ENCODE measurements at regions not wholly inside any gene's neighbourhood (a gene's known extent, or its start where the extent isn't known, plus 50 kb on each side); places are given as distances from the start of the nearest gene placed in this dataset.

DNA sequence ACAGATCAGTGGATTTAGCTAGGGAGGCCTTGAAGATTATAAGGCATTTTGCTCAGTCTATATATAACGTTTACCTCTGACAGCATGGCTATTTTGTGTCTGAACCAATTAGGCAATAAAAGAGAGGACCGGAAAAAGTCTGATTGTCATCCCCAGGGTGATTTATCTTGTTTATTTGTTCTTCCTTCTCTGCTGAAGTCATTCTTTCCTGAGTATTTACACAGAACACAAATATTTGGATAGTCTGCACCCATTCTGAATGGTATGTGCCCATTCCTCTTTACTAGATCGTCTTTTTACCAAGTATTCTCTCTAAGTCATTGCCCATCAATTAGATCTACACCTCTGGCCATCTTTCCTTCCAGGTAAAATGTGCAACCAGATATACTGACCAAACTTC lies 1602.9 kb downstream of the KCNT2 start:
- TF ChIP-seq, protein P1, sequence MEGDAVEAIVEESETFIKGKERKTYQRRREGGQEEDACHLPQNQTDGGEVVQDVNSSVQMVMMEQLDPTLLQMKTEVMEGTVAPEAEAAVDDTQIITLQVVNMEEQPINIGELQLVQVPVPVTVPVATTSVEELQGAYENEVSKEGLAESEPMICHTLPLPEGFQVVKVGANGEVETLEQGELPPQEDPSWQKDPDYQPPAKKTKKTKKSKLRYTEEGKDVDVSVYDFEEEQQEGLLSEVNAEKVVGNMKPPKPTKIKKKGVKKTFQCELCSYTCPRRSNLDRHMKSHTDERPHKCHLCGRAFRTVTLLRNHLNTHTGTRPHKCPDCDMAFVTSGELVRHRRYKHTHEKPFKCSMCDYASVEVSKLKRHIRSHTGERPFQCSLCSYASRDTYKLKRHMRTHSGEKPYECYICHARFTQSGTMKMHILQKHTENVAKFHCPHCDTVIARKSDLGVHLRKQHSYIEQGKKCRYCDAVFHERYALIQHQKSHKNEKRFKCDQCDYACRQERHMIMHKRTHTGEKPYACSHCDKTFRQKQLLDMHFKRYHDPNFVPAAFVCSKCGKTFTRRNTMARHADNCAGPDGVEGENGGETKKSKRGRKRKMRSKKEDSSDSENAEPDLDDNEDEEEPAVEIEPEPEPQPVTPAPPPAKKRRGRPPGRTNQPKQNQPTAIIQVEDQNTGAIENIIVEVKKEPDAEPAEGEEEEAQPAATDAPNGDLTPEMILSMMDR (IDR thresholded peaks at IDR 0.05; ENCODE audit: insufficient read depth, low read length) = no peak
- TF ChIP-seq POLR2AphosphoS5 (IDR thresholded peaks at IDR 0.05; ENCODE audit: low read depth) (no peak), GABPA (IDR thresholded peaks at IDR 0.05; ENCODE audit: low read depth) (no peak)
- TF ChIP-seq, protein P2, sequence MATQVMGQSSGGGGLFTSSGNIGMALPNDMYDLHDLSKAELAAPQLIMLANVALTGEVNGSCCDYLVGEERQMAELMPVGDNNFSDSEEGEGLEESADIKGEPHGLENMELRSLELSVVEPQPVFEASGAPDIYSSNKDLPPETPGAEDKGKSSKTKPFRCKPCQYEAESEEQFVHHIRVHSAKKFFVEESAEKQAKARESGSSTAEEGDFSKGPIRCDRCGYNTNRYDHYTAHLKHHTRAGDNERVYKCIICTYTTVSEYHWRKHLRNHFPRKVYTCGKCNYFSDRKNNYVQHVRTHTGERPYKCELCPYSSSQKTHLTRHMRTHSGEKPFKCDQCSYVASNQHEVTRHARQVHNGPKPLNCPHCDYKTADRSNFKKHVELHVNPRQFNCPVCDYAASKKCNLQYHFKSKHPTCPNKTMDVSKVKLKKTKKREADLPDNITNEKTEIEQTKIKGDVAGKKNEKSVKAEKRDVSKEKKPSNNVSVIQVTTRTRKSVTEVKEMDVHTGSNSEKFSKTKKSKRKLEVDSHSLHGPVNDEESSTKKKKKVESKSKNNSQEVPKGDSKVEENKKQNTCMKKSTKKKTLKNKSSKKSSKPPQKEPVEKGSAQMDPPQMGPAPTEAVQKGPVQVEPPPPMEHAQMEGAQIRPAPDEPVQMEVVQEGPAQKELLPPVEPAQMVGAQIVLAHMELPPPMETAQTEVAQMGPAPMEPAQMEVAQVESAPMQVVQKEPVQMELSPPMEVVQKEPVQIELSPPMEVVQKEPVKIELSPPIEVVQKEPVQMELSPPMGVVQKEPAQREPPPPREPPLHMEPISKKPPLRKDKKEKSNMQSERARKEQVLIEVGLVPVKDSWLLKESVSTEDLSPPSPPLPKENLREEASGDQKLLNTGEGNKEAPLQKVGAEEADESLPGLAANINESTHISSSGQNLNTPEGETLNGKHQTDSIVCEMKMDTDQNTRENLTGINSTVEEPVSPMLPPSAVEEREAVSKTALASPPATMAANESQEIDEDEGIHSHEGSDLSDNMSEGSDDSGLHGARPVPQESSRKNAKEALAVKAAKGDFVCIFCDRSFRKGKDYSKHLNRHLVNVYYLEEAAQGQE (IDR thresholded peaks at IDR 0.05; ENCODE audit: insufficient replicate concordance, low read depth) = no peak

All from HL-60 (cell line).